Mesothelial cell of epicardium (in vitro differentiated cells): ENCODE measurements at regions not wholly inside any gene's neighbourhood (a gene's known extent, or its start where the extent isn't known, plus 50 kb on each side); places are given as distances from the start of the nearest gene placed in this dataset.

ENCODE experiments used
- DNase-seq, 2 experiments: peaks; one replicate each; pipeline ENCODE4 v3.0.0; 2021; ENCODE audit warnings: low spot score in 2 of 2; ENCODE audit not compliant: unreplicated experiment in 2 of 2
- H3K27ac Mint-ChIP-seq: 2 replicates; pipeline ENCODE4 v1.8.0; 2021; ENCODE audit warnings: mixed read lengths
- H3K27me3 Mint-ChIP-seq: 2 replicates; pipeline ENCODE4 v1.8.0; 2021; ENCODE audit warnings: low read depth, mixed read lengths
- H3K36me3 Mint-ChIP-seq: 2 replicates; pipeline ENCODE4 v1.8.0; 2021; ENCODE audit warnings: mixed read lengths
- H3K4me1 Mint-ChIP-seq: 2 replicates; pipeline ENCODE4 v1.8.0; 2021; ENCODE audit warnings: mixed read lengths
- H3K4me3 Mint-ChIP-seq: 2 replicates; pipeline ENCODE4 v1.8.0; 2021; ENCODE audit warnings: mild to moderate bottlenecking, moderate library complexity, mixed read lengths
- H3K9me3 Mint-ChIP-seq: 2 replicates; pipeline ENCODE4 v1.8.0; 2021; ENCODE audit warnings: mixed read lengths
- TF ChIP-seq, protein P1 (sequence below): fragments of 200-600 bp; sonication (generic); IDR thresholded peaks from one replicate; pipeline ENCODE4 v1.5.0; 2021; ENCODE audit warnings: antibody characterized with exemption; ENCODE audit not compliant: unreplicated experiment

DNA sequence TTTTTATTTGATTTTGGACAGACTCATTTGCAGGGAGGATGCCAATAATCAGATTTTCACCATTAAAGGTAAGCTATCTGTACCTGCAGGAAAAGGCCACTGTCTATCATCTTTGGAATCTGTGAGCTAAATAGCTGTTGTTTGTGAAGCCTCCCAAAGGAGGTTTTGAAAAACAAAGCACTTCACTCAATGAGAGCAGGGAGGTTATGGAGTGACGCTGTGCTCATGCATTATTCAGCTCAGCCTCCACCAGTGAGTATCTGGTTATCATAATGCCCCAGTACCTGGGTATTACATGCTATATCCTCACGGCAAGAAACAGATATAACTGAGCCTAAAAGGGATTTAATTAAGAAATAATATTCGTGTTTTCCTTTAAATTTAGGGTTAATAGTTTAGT is 189.6 kb upstream of the PIK3C3 start:
- no peaks in the 10 kb centered on the region for H3K9me3 Mint-ChIP-seq
- H3K27ac Mint-ChIP-seq: no peak overlapping the region
- H3K36me3 Mint-ChIP-seq: no peaks in the 10 kb centered on the region
- H3K4me3 Mint-ChIP-seq: no peak overlapping the region
- TF ChIP-seq, protein P1, sequence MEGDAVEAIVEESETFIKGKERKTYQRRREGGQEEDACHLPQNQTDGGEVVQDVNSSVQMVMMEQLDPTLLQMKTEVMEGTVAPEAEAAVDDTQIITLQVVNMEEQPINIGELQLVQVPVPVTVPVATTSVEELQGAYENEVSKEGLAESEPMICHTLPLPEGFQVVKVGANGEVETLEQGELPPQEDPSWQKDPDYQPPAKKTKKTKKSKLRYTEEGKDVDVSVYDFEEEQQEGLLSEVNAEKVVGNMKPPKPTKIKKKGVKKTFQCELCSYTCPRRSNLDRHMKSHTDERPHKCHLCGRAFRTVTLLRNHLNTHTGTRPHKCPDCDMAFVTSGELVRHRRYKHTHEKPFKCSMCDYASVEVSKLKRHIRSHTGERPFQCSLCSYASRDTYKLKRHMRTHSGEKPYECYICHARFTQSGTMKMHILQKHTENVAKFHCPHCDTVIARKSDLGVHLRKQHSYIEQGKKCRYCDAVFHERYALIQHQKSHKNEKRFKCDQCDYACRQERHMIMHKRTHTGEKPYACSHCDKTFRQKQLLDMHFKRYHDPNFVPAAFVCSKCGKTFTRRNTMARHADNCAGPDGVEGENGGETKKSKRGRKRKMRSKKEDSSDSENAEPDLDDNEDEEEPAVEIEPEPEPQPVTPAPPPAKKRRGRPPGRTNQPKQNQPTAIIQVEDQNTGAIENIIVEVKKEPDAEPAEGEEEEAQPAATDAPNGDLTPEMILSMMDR: no peak
- no peaks in the 10 kb centered on the region for H3K27me3 Mint-ChIP-seq
- H3K4me1 Mint-ChIP-seq: no peaks in the 10 kb centered on the region
- no peak for DNase-seq

DNA sequence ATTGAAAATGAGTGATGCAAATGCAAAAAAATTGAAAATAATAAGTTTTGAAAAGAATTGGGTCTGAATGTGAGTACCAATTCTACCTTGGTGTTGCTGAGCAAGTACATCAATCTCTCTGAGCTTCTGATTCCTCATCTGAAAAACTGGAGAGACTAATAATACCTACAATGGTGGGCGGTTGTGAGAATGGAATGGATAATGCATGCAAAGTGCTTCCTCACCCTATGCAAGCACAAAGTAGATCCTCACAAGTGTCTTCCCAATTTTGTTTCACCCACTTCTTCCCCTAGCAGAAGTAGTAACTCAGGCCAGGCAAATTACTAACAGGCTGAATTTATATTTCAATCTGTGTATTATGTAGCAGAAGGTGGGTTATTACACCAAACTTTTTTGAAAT is 191.7 kb upstream of the PIK3C3 start:
- H3K27me3 Mint-ChIP-seq: no peaks in the 10 kb centered on the region
- H3K9me3 Mint-ChIP-seq: no peaks in the 10 kb centered on the region
- no peaks in the 10 kb centered on the region for H3K4me1 Mint-ChIP-seq
- H3K36me3 Mint-ChIP-seq: no peaks in the 10 kb centered on the region
- no peak overlapping the region for H3K4me3 Mint-ChIP-seq
- no peak overlapping the region for H3K27ac Mint-ChIP-seq
- TF ChIP-seq, protein P1: no peak
- DNase-seq: no peak

DNA sequence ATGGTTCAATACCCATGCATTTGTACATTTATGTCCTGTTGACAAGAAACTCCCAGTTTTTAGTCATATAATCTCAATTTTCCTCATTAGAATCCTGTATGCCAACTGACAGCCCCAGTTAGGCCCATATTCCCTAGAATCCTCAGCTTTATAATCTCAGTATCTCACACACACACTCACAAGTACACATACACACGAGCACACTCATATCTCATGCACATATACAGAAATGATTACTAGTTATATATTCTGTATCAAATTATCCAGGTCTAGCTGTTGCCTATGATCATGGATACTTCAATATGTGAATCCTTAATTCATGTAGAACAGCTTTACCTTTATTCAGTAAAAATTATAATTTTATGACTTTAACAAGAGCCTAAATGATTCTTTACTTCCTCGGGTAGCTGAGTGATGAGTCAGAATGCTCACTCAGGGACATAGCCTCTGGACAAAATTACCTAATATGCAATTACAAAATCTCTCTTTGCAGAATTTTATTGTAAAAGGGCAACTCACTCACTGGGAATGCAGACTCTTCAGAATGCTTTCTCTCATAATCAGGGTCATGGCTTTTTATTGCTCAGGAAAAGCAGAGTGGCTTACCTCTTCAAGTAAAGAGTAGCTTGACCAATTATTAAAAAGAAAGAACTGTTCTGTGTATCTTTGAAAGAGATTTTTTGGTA is 193.6 kb upstream of the PIK3C3 start:
- TF ChIP-seq, protein P1: no peak

DNA sequence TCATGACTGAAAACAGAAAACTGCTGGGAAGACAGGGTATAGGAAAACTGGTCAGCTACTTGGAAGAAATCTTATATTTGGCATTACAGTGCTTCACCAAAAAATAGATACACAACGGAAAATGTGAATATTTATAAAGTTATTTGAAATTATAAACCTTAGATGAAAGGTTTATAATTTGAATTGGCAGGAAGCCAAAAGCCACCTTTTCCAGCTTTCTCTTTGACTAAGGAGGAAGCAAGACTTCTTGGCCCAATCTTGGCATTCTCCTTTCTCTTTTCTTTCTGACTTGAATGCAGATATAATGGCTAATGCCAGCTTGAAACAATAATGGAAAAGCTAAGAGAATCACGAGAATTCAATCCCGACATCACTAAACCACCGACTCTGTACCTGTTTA is 196.5 kb upstream of the PIK3C3 start:
- H3K4me1 Mint-ChIP-seq: peaks cover 9% of the 10 kb centered on the region
- no peak overlapping the region for H3K4me3 Mint-ChIP-seq
- no peaks in the 10 kb centered on the region for H3K9me3 Mint-ChIP-seq
- DNase-seq: no peak
- H3K27me3 Mint-ChIP-seq: no peaks in the 10 kb centered on the region
- H3K36me3 Mint-ChIP-seq: no peaks in the 10 kb centered on the region
- no peak overlapping the region for H3K27ac Mint-ChIP-seq
- TF ChIP-seq, protein P1: no peak

More for the DNA sequence above, 193.6 kb upstream of the PIK3C3 start:
- no peaks in the 10 kb centered on the region for H3K36me3 Mint-ChIP-seq
- peaks cover under 1% of the 10 kb centered on the region for H3K4me1 Mint-ChIP-seq
- H3K4me3 Mint-ChIP-seq: no peak overlapping the region
- no peaks in the 10 kb centered on the region for H3K9me3 Mint-ChIP-seq
- H3K27ac Mint-ChIP-seq: no peak overlapping the region
- no peaks in the 10 kb centered on the region for H3K27me3 Mint-ChIP-seq
- no peak for DNase-seq

DNA sequence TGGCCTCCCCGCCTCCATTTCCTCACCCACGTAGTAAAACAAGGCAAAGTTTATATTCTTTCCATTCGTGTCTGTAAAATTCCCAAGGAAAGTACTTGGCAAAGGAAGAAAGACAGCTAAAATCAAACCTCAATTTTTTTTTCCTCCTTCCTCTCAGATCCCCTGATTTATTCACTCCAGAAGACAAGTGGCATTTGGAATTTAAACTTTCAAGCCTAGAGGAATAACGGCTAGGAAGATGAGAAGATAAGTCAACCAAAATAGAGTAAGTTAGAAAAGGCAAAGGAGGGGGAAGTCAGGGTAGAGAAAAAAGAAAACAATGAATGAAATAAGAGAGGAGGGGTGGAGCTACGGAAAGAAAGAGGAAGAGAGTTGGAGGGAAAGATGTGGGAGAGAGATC is 198.9 kb upstream of the PIK3C3 start:
- DNase-seq: no peak
- Mint-ChIP-seq H3K4me3 (no peak overlapping the region), H3K4me1 (peaks cover 9% of the 10 kb centered on the region), H3K9me3 (no peaks in the 10 kb centered on the region), H3K36me3 (no peaks in the 10 kb centered on the region), H3K27me3 (no peaks in the 10 kb centered on the region), H3K27ac (peak overlapping the region; percentile 20)
- TF ChIP-seq, protein P1: no peak
